ENCODE measurements at regions not wholly inside any gene's neighbourhood (a gene's known extent, or its start where the extent isn't known, plus 50 kb on each side); places are given as distances from the start of the nearest gene placed in this dataset.

GRCh38 chr4:126056116-126056650 lies 741.4 kb downstream of the FAT4 start:
- no peaks in the 10 kb centered on the region for H3K27me3 ChIP-seq (ENCODE audit: control insufficient read depth, insufficient read depth, low read length)
- H3K9ac ChIP-seq (ENCODE audit: low read depth, low read length): no peak overlapping the region
- H3K4me1 ChIP-seq (ENCODE audit: control insufficient read depth, insufficient read depth, low read length): no peaks in the 10 kb centered on the region
- H3K4me3 ChIP-seq (ENCODE audit: low read depth, low read length): no peak overlapping the region
- H3K9me3 ChIP-seq (ENCODE audit: control insufficient read depth, insufficient read depth, low read length): no peaks in the 10 kb centered on the region
- no peaks in the 10 kb centered on the region for H3K36me3 ChIP-seq (ENCODE audit: control insufficient read depth, insufficient read depth, low read length)

GRCh38 chr4:126057371-126057770 lies 742.6 kb downstream of the FAT4 start:
- Histone ChIP-seq H3K4me3 (ENCODE audit: low read depth, low read length) (no peak overlapping the region), H3K27me3 (ENCODE audit: control insufficient read depth, insufficient read depth, low read length) (no peaks in the 10 kb centered on the region), H3K36me3 (ENCODE audit: control insufficient read depth, insufficient read depth, low read length) (no peaks in the 10 kb centered on the region), H3K9ac (ENCODE audit: low read depth, low read length) (no peak overlapping the region), H3K9me3 (ENCODE audit: control insufficient read depth, insufficient read depth, low read length) (no peaks in the 10 kb centered on the region), H3K4me1 (ENCODE audit: control insufficient read depth, insufficient read depth, low read length) (no peaks in the 10 kb centered on the region)

DNA sequence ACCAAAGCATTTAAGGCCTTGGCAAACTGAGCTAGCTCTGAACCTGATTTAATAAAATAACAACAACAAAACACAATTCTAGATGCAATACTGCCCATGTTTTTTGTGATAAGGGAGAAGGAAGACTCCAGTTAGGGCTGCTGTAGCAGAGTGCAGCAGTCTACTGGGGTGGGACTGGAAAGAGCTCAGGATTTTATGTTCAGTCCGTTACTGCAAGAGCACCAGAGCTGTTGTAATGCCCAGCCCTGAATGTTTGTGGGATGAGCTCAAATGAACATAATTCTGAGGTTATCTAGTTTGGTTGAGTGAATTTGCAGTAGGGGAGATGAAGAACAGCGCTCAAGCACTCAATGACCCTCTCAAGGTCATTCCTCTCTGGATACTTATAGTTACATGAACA lies 743.8 kb downstream of the FAT4 start:
- no peaks in the 10 kb centered on the region for H3K9me3 ChIP-seq (ENCODE audit: control insufficient read depth, insufficient read depth, low read length)
- H3K36me3 ChIP-seq (ENCODE audit: control insufficient read depth, insufficient read depth, low read length): no peaks in the 10 kb centered on the region
- no peak overlapping the region for H3K4me3 ChIP-seq (ENCODE audit: low read depth, low read length)
- no peaks in the 10 kb centered on the region for H3K4me1 ChIP-seq (ENCODE audit: control insufficient read depth, insufficient read depth, low read length)
- no peaks in the 10 kb centered on the region for H3K27me3 ChIP-seq (ENCODE audit: control insufficient read depth, insufficient read depth, low read length)
- no peak overlapping the region for H3K9ac ChIP-seq (ENCODE audit: low read depth, low read length)

DNA sequence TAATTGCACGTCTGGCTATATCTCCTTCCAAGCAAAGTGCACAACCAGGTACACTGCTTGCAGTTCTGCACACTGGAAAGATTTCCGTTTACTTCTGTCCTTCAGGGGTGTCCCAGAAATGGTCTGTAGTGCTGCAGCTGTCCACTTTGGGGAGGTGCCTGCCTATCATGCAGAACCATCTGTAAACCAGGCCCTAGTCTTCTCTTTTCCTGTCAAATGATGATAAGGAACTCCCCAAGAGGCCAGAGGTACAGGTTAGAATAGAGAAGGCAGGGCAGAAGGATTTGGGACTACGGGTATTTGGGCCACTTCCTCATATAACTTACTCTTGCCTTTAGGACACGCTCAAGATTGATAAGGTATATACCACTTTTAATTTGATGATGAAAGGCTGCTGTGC lies 746.9 kb downstream of the FAT4 start:
- Histone ChIP-seq H3K4me3 (ENCODE audit: low read depth, low read length) (no peak overlapping the region), H3K9me3 (ENCODE audit: control insufficient read depth, insufficient read depth, low read length) (no peaks in the 10 kb centered on the region), H3K27me3 (ENCODE audit: control insufficient read depth, insufficient read depth, low read length) (no peaks in the 10 kb centered on the region), H3K9ac (ENCODE audit: low read depth, low read length) (no peak overlapping the region), H3K4me1 (ENCODE audit: control insufficient read depth, insufficient read depth, low read length) (no peaks in the 10 kb centered on the region), H3K36me3 (ENCODE audit: control insufficient read depth, insufficient read depth, low read length) (no peaks in the 10 kb centered on the region)

DNA sequence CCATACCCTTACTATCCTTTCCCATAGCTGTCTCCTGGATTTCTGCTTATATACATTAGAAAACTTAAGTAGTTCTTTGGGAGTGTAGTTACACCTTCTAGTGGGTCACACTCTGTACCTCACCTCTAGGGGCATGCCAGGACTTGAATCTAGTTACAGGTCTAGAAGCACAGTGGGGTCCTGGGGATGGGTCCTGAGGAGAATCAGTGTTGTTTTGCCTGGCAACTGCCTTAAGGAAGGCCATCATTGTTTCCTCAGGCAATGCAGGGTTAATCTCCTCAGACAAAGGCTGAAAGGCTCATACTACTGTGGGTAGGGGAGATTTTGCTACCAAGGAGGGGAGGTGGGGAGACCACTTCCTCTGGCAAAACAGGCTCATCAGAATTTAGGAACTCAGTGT lies 750.3 kb downstream of the FAT4 start:
- Histone ChIP-seq H3K27me3 (ENCODE audit: control insufficient read depth, insufficient read depth, low read length) (no peaks in the 10 kb centered on the region), H3K9ac (ENCODE audit: low read depth, low read length) (no peak overlapping the region), H3K36me3 (ENCODE audit: control insufficient read depth, insufficient read depth, low read length) (no peaks in the 10 kb centered on the region), H3K4me3 (ENCODE audit: low read depth, low read length) (no peak overlapping the region), H3K9me3 (ENCODE audit: control insufficient read depth, insufficient read depth, low read length) (no peaks in the 10 kb centered on the region), H3K4me1 (ENCODE audit: control insufficient read depth, insufficient read depth, low read length) (no peaks in the 10 kb centered on the region)

DNA sequence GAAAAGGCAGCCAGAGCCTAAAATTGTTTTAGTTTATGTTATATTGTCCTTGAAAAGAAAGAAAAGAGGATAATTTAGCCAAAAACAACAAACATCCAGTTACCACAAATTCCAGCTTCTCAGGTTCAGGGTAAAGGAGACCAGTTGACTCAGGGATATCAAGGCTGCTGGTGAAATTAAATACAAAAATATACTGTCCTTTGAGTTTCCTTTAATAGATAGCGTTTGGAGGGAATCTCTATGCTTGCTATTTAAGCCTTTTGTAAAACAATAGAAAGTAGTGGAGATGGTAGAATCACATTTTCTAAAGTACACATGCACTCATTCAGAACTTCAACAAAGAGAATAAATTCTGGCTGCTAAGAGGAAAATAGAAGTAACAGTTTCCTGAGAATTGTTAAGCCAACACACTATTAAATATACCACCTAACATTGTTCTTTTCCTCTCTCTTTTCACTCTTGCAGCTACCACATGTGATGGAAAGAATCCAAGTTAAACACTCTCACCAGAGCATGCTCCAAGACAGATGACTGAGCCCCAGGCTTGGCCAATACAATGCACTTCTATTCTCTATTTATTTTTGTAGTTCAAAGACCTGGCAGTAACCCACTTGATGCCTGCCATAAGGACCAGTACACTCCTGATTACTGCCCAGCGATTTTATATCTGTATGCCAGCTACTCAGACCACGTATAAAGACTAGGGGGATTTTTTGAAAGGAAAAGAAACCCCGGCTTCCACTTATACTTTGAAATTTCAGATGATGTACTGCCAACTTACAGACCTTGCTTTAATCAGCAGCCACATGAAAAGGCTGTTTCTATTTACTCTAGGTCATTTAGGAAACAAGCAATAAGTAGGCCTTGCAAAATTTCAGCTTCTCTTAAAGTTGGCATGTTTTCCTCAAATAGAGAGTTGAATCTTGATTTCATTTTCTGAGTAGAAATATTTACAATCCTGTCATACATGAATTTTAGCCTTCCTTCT lies 756.9 kb downstream of the FAT4 start:
- Histone ChIP-seq H3K9me3 (ENCODE audit: control insufficient read depth, insufficient read depth, low read length) (no peaks in the 10 kb centered on the region), H3K9ac (ENCODE audit: low read depth, low read length) (no peak overlapping the region), H3K4me3 (ENCODE audit: low read depth, low read length) (no peak overlapping the region), H3K4me1 (ENCODE audit: control insufficient read depth, insufficient read depth, low read length) (no peaks in the 10 kb centered on the region), H3K36me3 (ENCODE audit: control insufficient read depth, insufficient read depth, low read length) (no peaks in the 10 kb centered on the region), H3K27me3 (ENCODE audit: control insufficient read depth, insufficient read depth, low read length) (no peaks in the 10 kb centered on the region)

GRCh38 chr4:126081336-126081735 lies 766.6 kb downstream of the FAT4 start:
- Histone ChIP-seq H3K4me1 (ENCODE audit: control insufficient read depth, insufficient read depth, low read length) (no peaks in the 10 kb centered on the region), H3K36me3 (ENCODE audit: control insufficient read depth, insufficient read depth, low read length) (no peaks in the 10 kb centered on the region), H3K9me3 (ENCODE audit: control insufficient read depth, insufficient read depth, low read length) (no peaks in the 10 kb centered on the region), H3K27me3 (ENCODE audit: control insufficient read depth, insufficient read depth, low read length) (no peaks in the 10 kb centered on the region), H3K9ac (ENCODE audit: low read depth, low read length) (no peak overlapping the region), H3K4me3 (ENCODE audit: low read depth, low read length) (no peak overlapping the region)

GRCh38 chr4:126086041-126086440 lies 771.3 kb downstream of the FAT4 start:
- Histone ChIP-seq H3K4me3 (ENCODE audit: low read depth, low read length) (no peak overlapping the region), H3K9me3 (ENCODE audit: control insufficient read depth, insufficient read depth, low read length) (no peaks in the 10 kb centered on the region), H3K27me3 (ENCODE audit: control insufficient read depth, insufficient read depth, low read length) (no peaks in the 10 kb centered on the region), H3K36me3 (ENCODE audit: control insufficient read depth, insufficient read depth, low read length) (no peaks in the 10 kb centered on the region), H3K9ac (ENCODE audit: low read depth, low read length) (no peak overlapping the region), H3K4me1 (ENCODE audit: control insufficient read depth, insufficient read depth, low read length) (no peaks in the 10 kb centered on the region)

- no peaks in the 10 kb centered on the region for H3K9me3 ChIP-seq (ENCODE audit: control insufficient read depth, insufficient read depth, low read length)
- H3K4me3 ChIP-seq (ENCODE audit: low read depth, low read length): no peak overlapping the region
These were observed 772.3 kb downstream of the FAT4 start for GRCh38 chr4:126087101-126087500.

DNA sequence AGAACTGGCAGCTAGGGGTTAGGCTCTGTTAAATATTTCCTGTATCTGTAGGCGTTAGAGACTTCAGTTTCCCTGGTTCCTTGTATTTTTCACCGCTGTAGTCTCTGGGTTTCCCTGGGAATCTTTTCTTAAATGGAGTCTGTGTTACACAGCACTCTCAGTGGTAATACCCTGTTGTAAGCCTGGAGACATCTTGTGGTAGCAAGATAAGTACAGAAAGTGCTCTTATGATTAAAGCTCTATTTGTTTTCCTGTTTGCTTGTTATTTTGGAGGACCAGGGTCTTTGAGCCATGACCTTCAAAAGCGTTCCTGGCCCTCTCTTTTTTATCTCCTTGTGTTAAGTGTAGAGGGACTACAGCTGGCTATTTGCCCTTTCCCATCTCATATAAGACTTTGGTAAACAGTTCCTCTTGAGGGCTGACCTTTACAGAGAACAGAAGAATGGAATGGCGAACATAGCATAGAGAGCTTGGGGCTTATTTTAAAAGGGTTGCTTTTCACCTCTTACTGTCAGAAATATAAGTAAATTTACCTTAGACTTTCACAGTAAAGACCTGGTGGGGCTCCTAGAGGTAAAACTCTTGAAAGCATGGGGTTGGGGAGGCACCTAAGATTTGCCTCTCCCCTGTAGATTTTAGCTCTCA lies 782.5 kb downstream of the FAT4 start:
- Histone ChIP-seq H3K4me3 (ENCODE audit: low read depth, low read length) (no peak overlapping the region), H3K9ac (ENCODE audit: low read depth, low read length) (no peak overlapping the region), H3K9me3 (ENCODE audit: control insufficient read depth, insufficient read depth, low read length) (no peaks in the 10 kb centered on the region)

More at GRCh38 chr4:126087101-126087500, 772.3 kb downstream of the FAT4 start:
- H3K27me3 ChIP-seq (ENCODE audit: control insufficient read depth, insufficient read depth, low read length): no peaks in the 10 kb centered on the region
- H3K9ac ChIP-seq (ENCODE audit: low read depth, low read length): no peak overlapping the region
- H3K36me3 ChIP-seq (ENCODE audit: control insufficient read depth, insufficient read depth, low read length): no peaks in the 10 kb centered on the region
- no peaks in the 10 kb centered on the region for H3K4me1 ChIP-seq (ENCODE audit: control insufficient read depth, insufficient read depth, low read length)

GRCh38 chr4:126106658-126107057 lies 791.9 kb downstream of the FAT4 start:
- Histone ChIP-seq H3K36me3 (ENCODE audit: control insufficient read depth, insufficient read depth, low read length) (no peaks in the 10 kb centered on the region), H3K4me3 (ENCODE audit: low read depth, low read length) (no peak overlapping the region), H3K9me3 (ENCODE audit: control insufficient read depth, insufficient read depth, low read length) (no peaks in the 10 kb centered on the region), H3K4me1 (ENCODE audit: control insufficient read depth, insufficient read depth, low read length) (no peaks in the 10 kb centered on the region), H3K9ac (ENCODE audit: low read depth, low read length) (no peak overlapping the region), H3K27me3 (ENCODE audit: control insufficient read depth, insufficient read depth, low read length) (no peaks in the 10 kb centered on the region)

More for the DNA sequence above, 782.5 kb downstream of the FAT4 start:
- no peaks in the 10 kb centered on the region for H3K36me3 ChIP-seq (ENCODE audit: control insufficient read depth, insufficient read depth, low read length)
- H3K27me3 ChIP-seq (ENCODE audit: control insufficient read depth, insufficient read depth, low read length): no peaks in the 10 kb centered on the region
- H3K4me1 ChIP-seq (ENCODE audit: control insufficient read depth, insufficient read depth, low read length): no peaks in the 10 kb centered on the region

GRCh38 chr4:126109836-126110235 lies 795.1 kb downstream of the FAT4 start:
- Histone ChIP-seq H3K9me3 (ENCODE audit: control insufficient read depth, insufficient read depth, low read length) (no peaks in the 10 kb centered on the region), H3K4me3 (ENCODE audit: low read depth, low read length) (no peak overlapping the region), H3K9ac (ENCODE audit: low read depth, low read length) (no peak overlapping the region), H3K36me3 (ENCODE audit: control insufficient read depth, insufficient read depth, low read length) (no peaks in the 10 kb centered on the region), H3K27me3 (ENCODE audit: control insufficient read depth, insufficient read depth, low read length) (no peaks in the 10 kb centered on the region), H3K4me1 (ENCODE audit: control insufficient read depth, insufficient read depth, low read length) (no peaks in the 10 kb centered on the region)
